HCT116 (cell line): ENCODE measurements at regions not wholly inside any gene's neighbourhood (a gene's known extent, or its start where the extent isn't known, plus 50 kb on each side); places are given as distances from the start of the nearest gene placed in this dataset.

Source experiments
- CTCF ChIP-seq, 3 experiments: fragments of 200-600 bp in 1 of 3; sonication (generic) in 1 of 3; IDR thresholded peaks in 2 of 3; conservative IDR thresholded peaks in 1 of 3; 2 replicates each; pipeline ENCODE4 v1.5.1; 2012 to 2017; ENCODE audit warnings: low read depth in 2 of 3, low read length in 2 of 3, antibody characterized with exemption in 1 of 3, borderline replicate concordance in 1 of 3, control low read depth in 1 of 3, mild to moderate bottlenecking in 1 of 3, mixed read lengths in 1 of 3, mixed run types in 1 of 3, moderate library complexity in 1 of 3; ENCODE audit not compliant: insufficient read depth in 1 of 3
- EZH2 ChIP-seq: fragments of 200-600 bp; sonication (generic); IDR thresholded peaks from 2 replicates; pipeline ENCODE4 v1.6.1; 2017; ENCODE audit warnings: antibody characterized with exemption, mixed run types
- EZH2phosphoT487 ChIP-seq: fragments of 200-600 bp; IDR thresholded peaks from 2 replicates; pipeline ENCODE4 v1.6.1; 2018; ENCODE audit warnings: antibody characterized with exemption, borderline replicate concordance
- JUND ChIP-seq: IDR thresholded peaks from 2 replicates; pipeline ENCODE4 v1.6.1; 2012
- MAX ChIP-seq: IDR thresholded peaks from 2 replicates; pipeline ENCODE4 v1.6.1; 2012
- POLR2A ChIP-seq: IDR thresholded peaks from 2 replicates; pipeline ENCODE4 v1.7.0; 2011; ENCODE audit warnings: borderline replicate concordance; ENCODE audit not compliant: insufficient read depth, insufficient read length; ENCODE audit errors: extremely low read depth
- POLR2AphosphoS5 ChIP-seq: IDR thresholded peaks from 2 replicates; pipeline ENCODE4 v1.6.1; 2011; ENCODE audit warnings: mild to moderate bottlenecking, low read depth, low read length, moderate library complexity
- REST ChIP-seq: IDR thresholded peaks from 2 replicates; pipeline ENCODE4 v1.6.1; 2012; ENCODE audit warnings: low read depth
- SIN3A ChIP-seq: IDR thresholded peaks from 2 replicates; pipeline ENCODE4 v1.6.1; 2012; ENCODE audit warnings: low read depth
- SP1 ChIP-seq: IDR thresholded peaks from 2 replicates; pipeline ENCODE4 v1.6.1; 2012; ENCODE audit warnings: low read depth

GRCh38 chr3:137349557-137350348 lies 392.0 kb downstream of the IL20RB start:
- no peak for TF ChIP-seq EZH2
- no peak for TF ChIP-seq CTCF (IDR thresholded peaks at IDR 0.05 in 2 of 3, conservative IDR thresholded peaks at IDR 0.05 in 1 of 3; ENCODE audit: borderline replicate concordance in 1 of 3, insufficient read depth in 1 of 3, low read depth in 2 of 3, low read length in 2 of 3)
- no peak for TF ChIP-seq SP1
- no peak for TF ChIP-seq POLR2A
- TF ChIP-seq EZH2phosphoT487, result no peak
- no peak for TF ChIP-seq JUND
- TF ChIP-seq MAX, result no peak
- TF ChIP-seq SIN3A, result no peak
- TF ChIP-seq REST, result no peak
- no peak for TF ChIP-seq POLR2AphosphoS5
